ENCODE measurements at regions not wholly inside any gene's neighbourhood (a gene's known extent, or its start where the extent isn't known, plus 50 kb on each side); places are given as distances from the start of the nearest gene placed in this dataset.

DNA sequence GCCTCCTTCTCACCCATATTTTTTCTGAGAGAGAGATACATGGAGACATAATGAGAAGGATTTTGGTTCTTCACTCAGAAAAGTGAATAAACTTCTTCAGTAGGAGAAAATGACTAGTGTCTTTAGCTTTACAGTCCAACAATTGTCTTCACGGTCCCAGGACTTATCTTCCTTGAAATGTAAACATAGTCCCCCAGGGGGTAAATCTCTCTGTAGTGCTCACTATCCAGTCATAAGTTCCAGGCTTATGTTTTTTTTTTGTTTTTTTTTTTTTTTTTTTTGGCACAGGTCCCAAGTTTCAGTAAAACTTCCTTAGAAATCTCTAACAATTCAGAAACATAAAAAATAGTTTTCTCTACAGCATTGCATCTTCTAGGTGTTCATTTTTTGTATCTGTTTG lies 890.2 kb upstream of the B3GALT2 start:
- Histone ChIP-seq H2AFZ (ENCODE audit: low read length) (no peak overlapping the region), H3K27ac (ENCODE audit: low read depth, low read length) (no peak overlapping the region), H3K79me2 (ENCODE audit: insufficient read depth, low read length) (no peaks in the 10 kb centered on the region), H3K9me3 (ENCODE audit: low read depth, low read length) (no peaks in the 10 kb centered on the region), H3K4me3 (ENCODE audit: insufficient read depth, low read length) (no peak overlapping the region), H3K4me1 (ENCODE audit: insufficient read depth, low read length) (no peaks in the 10 kb centered on the region), H3K4me2 (ENCODE audit: insufficient read depth, low read length) (no peak overlapping the region), H3K36me3 (ENCODE audit: insufficient read depth, low read length) (no peaks in the 10 kb centered on the region), H4K20me1 (ENCODE audit: insufficient read depth, low read length) (no peaks in the 10 kb centered on the region), H3K27me3 (ENCODE audit: insufficient read depth, low read length) (no peaks in the 10 kb centered on the region)
- TF ChIP-seq, protein P1, sequence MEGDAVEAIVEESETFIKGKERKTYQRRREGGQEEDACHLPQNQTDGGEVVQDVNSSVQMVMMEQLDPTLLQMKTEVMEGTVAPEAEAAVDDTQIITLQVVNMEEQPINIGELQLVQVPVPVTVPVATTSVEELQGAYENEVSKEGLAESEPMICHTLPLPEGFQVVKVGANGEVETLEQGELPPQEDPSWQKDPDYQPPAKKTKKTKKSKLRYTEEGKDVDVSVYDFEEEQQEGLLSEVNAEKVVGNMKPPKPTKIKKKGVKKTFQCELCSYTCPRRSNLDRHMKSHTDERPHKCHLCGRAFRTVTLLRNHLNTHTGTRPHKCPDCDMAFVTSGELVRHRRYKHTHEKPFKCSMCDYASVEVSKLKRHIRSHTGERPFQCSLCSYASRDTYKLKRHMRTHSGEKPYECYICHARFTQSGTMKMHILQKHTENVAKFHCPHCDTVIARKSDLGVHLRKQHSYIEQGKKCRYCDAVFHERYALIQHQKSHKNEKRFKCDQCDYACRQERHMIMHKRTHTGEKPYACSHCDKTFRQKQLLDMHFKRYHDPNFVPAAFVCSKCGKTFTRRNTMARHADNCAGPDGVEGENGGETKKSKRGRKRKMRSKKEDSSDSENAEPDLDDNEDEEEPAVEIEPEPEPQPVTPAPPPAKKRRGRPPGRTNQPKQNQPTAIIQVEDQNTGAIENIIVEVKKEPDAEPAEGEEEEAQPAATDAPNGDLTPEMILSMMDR (IDR thresholded peaks at IDR 0.05; ENCODE audit: extremely low read depth, low read depth, low read length): no peak
- no peak for DNase-seq (ENCODE audit: insufficient read length, low spot score, missing footprints)

DNA sequence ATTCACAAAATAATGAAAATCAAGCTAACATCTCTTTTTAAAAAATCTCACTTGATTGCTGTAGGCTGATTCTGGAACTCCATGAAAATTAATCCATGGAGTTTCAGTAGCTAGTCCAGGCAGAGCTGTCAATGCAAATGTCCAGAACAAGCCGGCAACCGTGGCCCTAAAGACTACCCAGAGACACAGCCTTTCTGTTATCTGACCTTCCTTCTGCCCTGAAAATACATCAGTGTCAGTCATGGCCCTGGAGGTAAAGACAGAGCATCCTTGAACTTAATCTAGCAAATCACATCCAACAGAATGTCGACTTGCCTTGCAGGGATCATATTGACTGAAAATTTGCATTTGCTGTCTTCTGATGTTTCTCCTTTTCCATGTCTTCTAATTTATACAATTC lies 887.4 kb upstream of the B3GALT2 start:
- TF ChIP-seq, protein P1 (IDR thresholded peaks at IDR 0.05; ENCODE audit: extremely low read depth, low read depth, low read length): no peak
- no peak for DNase-seq (ENCODE audit: insufficient read length, low spot score, missing footprints)

DNA sequence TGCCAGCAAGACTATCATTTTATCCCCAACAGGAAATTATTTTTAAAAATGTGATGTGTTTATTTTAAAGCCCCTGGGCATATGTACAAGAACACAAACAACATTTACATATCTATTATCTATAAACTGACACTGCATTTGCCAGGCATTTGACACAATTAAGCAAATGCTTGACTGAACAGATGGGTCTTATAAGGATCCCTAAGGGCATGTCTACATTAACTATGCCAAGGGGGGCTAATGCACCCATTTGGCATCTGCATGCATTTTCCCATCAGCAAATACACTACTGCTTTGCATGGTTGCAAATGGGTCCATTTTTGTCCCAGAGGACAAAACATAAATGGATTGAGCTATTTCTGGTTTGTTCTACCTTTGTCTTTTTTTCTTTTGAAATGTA lies 884.8 kb upstream of the B3GALT2 start:
- TF ChIP-seq, protein P1 (IDR thresholded peaks at IDR 0.05; ENCODE audit: extremely low read depth, low read depth, low read length): no peak
- Histone ChIP-seq H3K27ac (ENCODE audit: low read depth, low read length) (no peak overlapping the region), H3K79me2 (ENCODE audit: insufficient read depth, low read length) (no peaks in the 10 kb centered on the region), H3K4me1 (ENCODE audit: insufficient read depth, low read length) (no peaks in the 10 kb centered on the region), H3K36me3 (ENCODE audit: insufficient read depth, low read length) (no peaks in the 10 kb centered on the region), H4K20me1 (ENCODE audit: insufficient read depth, low read length) (no peaks in the 10 kb centered on the region), H2AFZ (ENCODE audit: low read length) (no peak overlapping the region), H3K27me3 (ENCODE audit: insufficient read depth, low read length) (no peaks in the 10 kb centered on the region), H3K9me3 (ENCODE audit: low read depth, low read length) (no peaks in the 10 kb centered on the region), H3K4me2 (ENCODE audit: insufficient read depth, low read length) (no peak overlapping the region), H3K4me3 (ENCODE audit: insufficient read depth, low read length) (no peak overlapping the region)
- DNase-seq (ENCODE audit: insufficient read length, low spot score, missing footprints): no peak

More for the DNA sequence above, 887.4 kb upstream of the B3GALT2 start:
- Histone ChIP-seq H3K4me2 (ENCODE audit: insufficient read depth, low read length) (no peak overlapping the region), H3K4me3 (ENCODE audit: insufficient read depth, low read length) (no peak overlapping the region), H2AFZ (ENCODE audit: low read length) (no peak overlapping the region), H3K36me3 (ENCODE audit: insufficient read depth, low read length) (no peaks in the 10 kb centered on the region), H4K20me1 (ENCODE audit: insufficient read depth, low read length) (no peaks in the 10 kb centered on the region), H3K79me2 (ENCODE audit: insufficient read depth, low read length) (no peaks in the 10 kb centered on the region), H3K27me3 (ENCODE audit: insufficient read depth, low read length) (no peaks in the 10 kb centered on the region), H3K27ac (ENCODE audit: low read depth, low read length) (no peak overlapping the region), H3K4me1 (ENCODE audit: insufficient read depth, low read length) (no peaks in the 10 kb centered on the region), H3K9me3 (ENCODE audit: low read depth, low read length) (no peaks in the 10 kb centered on the region)

DNA sequence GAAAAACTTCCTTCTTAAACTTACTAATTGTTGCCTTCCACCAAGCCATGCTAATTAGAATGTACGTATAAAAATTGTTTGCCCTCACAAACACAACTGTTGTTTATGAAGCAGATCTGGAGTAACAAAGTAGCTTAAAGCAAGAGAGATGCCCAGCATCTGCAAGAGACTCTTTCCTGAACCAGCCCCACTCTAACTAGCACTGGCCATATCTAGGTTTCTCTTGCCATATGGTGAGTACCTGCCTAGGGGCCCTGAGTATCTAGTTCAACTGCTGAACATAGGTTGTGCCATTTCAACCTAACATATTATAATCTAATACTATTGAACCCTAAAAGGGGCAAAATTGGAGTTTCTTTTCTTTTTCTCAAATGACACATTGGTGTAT lies 883.4 kb upstream of the B3GALT2 start:
- Histone ChIP-seq H3K27ac (ENCODE audit: low read depth, low read length) (no peak overlapping the region), H4K20me1 (ENCODE audit: insufficient read depth, low read length) (no peaks in the 10 kb centered on the region), H3K27me3 (ENCODE audit: insufficient read depth, low read length) (no peaks in the 10 kb centered on the region), H3K36me3 (ENCODE audit: insufficient read depth, low read length) (no peaks in the 10 kb centered on the region), H3K4me3 (ENCODE audit: insufficient read depth, low read length) (no peak overlapping the region), H3K4me2 (ENCODE audit: insufficient read depth, low read length) (no peak overlapping the region), H3K9me3 (ENCODE audit: low read depth, low read length) (no peaks in the 10 kb centered on the region), H3K4me1 (ENCODE audit: insufficient read depth, low read length) (no peaks in the 10 kb centered on the region), H2AFZ (ENCODE audit: low read length) (no peak overlapping the region), H3K79me2 (ENCODE audit: insufficient read depth, low read length) (no peaks in the 10 kb centered on the region)
- DNase-seq (ENCODE audit: insufficient read length, low spot score, missing footprints): no peak
- TF ChIP-seq, protein P1 (IDR thresholded peaks at IDR 0.05; ENCODE audit: extremely low read depth, low read depth, low read length): no peak

Data from osteoblast (primary cell).